Endothelial cell of umbilical vein (primary cell): ENCODE measurements at regions not wholly inside any gene's neighbourhood (a gene's known extent, or its start where the extent isn't known, plus 50 kb on each side); places are given as distances from the start of the nearest gene placed in this dataset.

ENCODE experiments used
- BruUV-seq: library from RNA; stranded (reverse); fragments of 400-500 nt; replicated peaks from 2 replicates; lab custom pipeline; 2021; lab: Mats Ljungman, UMichigan
- CTCF ChIA-PET: fragments of 300-600, 350-600 bp; sonication (Branson Sonifier 250); formaldehyde crosslinking; loops from one replicate; lab custom pipeline; 2021; ENCODE audit warnings: antibody characterized with exemption, inconsistent platforms; lab: Charles Lee
- POLR2A ChIA-PET: fragments of 300-600, 350-600 bp; sonication (Branson Sonifier 250); formaldehyde crosslinking; loops from one replicate; lab custom pipeline; 2021; ENCODE audit warnings: antibody characterized with exemption, inconsistent platforms; lab: Charles Lee
- DNase-seq: peaks from one replicate; pipeline ENCODE4 v3.0.0-alpha.2; 2011; ENCODE audit warnings: low read depth, low spot score
- FAIRE-seq: peaks from 2 replicates; lab custom pipeline; 2011; peaks lifted over from hg19 to GRCh38; lab: Jason Lieb, UNC
- H2AFZ ChIP-seq: 2 replicates; pipeline ENCODE4 v1.6.0; 2012; ENCODE audit warnings: low read depth, low read length, control low read depth, inconsistent platforms
- H3K27ac ChIP-seq: 2 replicates; pipeline ENCODE4 v1.5.1; 2011; ENCODE audit warnings: low read depth, mild to moderate bottlenecking, control low read depth, low read length, moderate library complexity; ENCODE audit not compliant: insufficient read depth
- H3K27me3 ChIP-seq, 2 experiments: 2 replicates each; pipeline versions ENCODE4 v1.6.0 to v1.6.1; 2011; ENCODE audit warnings: low read length in 2 of 2, mixed read lengths in 1 of 2; ENCODE audit not compliant: control insufficient read depth in 2 of 2, insufficient read depth in 2 of 2
- H3K36me3 ChIP-seq, 2 experiments: 2 replicates in 1 of 2; 3 replicates in 1 of 2; pipeline ENCODE4 v1.5.1; 2011; ENCODE audit warnings: low read length in 2 of 2, mild to moderate bottlenecking in 1 of 2, moderate library complexity in 1 of 2; ENCODE audit not compliant: control insufficient read depth in 2 of 2, insufficient read depth in 2 of 2; ENCODE audit errors: extremely low read depth in 1 of 2
- H3K4me1 ChIP-seq: 3 replicates; pipeline ENCODE4 v1.5.1; 2011; ENCODE audit warnings: mild to moderate bottlenecking, low read length; ENCODE audit not compliant: control insufficient read depth, insufficient read depth; ENCODE audit errors: extremely low read depth
- H3K4me2 ChIP-seq: 2 replicates; pipeline ENCODE4 v1.6.1; 2011; ENCODE audit warnings: low read length, control low read depth, mixed read lengths; ENCODE audit not compliant: insufficient read depth
- H3K4me3 ChIP-seq, 3 experiments: fragments of 200-600 bp in 1 of 3; sonication (generic), shearing (Covaris generic) in 1 of 3; replicated peaks in 1 of 3; 2 replicates each; pipeline ENCODE4 v1.5.1; 2011 to 2016; ENCODE audit warnings: control low read depth in 3 of 3, low read length in 3 of 3, mild to moderate bottlenecking in 2 of 3, inconsistent platforms in 1 of 3, low read depth in 1 of 3, moderate library complexity in 1 of 3; ENCODE audit not compliant: insufficient read depth in 1 of 3
- H3K79me2 ChIP-seq: 2 replicates; pipeline ENCODE4 v1.6.0; 2012; ENCODE audit warnings: low read length, inconsistent platforms; ENCODE audit not compliant: control insufficient read depth, insufficient read depth
- H3K9ac ChIP-seq: replicated peaks from 2 replicates; pipeline ENCODE3; 2011; ENCODE audit warnings: low read length, control low read depth; ENCODE audit not compliant: insufficient read depth; ENCODE audit errors: extremely low read depth
- H3K9me1 ChIP-seq: replicated peaks from 3 replicates; pipeline ENCODE4 v1.6.0; 2011; ENCODE audit warnings: mild to moderate bottlenecking, low read length; ENCODE audit not compliant: control insufficient read depth, insufficient read depth; ENCODE audit errors: extremely low read depth
- H3K9me3 ChIP-seq: replicated peaks from 2 replicates; pipeline ENCODE4 v1.5.1; 2012; ENCODE audit warnings: low read length, inconsistent platforms; ENCODE audit not compliant: control insufficient read depth, insufficient read depth
- H4K20me1 ChIP-seq: replicated peaks from 2 replicates; pipeline ENCODE3; 2011; ENCODE audit warnings: mild to moderate bottlenecking, low read length; ENCODE audit not compliant: control insufficient read depth, insufficient read depth; ENCODE audit errors: extremely low read depth
- EZH2 ChIP-seq: IDR thresholded peaks from 2 replicates; pipeline ENCODE4 v1.6.1; 2012; ENCODE audit warnings: borderline replicate concordance, low read depth, mild to moderate bottlenecking, moderate library complexity, low read length, inconsistent platforms; ENCODE audit not compliant: severe bottlenecking
- JUN ChIP-seq: IDR thresholded peaks from 2 replicates; pipeline ENCODE4 v1.6.1; 2011; ENCODE audit warnings: borderline replicate concordance, low read depth; ENCODE audit not compliant: insufficient read length, insufficient read depth
- MYC ChIP-seq: IDR thresholded peaks from one replicate; pipeline ENCODE4 v1.6.1; 2011; ENCODE audit warnings: mild to moderate bottlenecking, low read depth, low read length
- POLR2A ChIP-seq: IDR thresholded peaks from 2 replicates; pipeline ENCODE4 v1.6.1; 2012; ENCODE audit warnings: low read depth, mild to moderate bottlenecking, control low read depth, low read length
- POLR2AphosphoS5 ChIP-seq: IDR thresholded peaks from 2 replicates; pipeline ENCODE4 v1.6.1; 2012; ENCODE audit warnings: low read depth, mild to moderate bottlenecking, control low read depth, low read length, moderate library complexity; ENCODE audit not compliant: insufficient read depth
- dilution Hi-C: fragments of 300-500 bp; cut with MboI; formaldehyde crosslinking; loops from one replicate; pipeline ENCODE4 v1.15.0; 2019; ENCODE audit warnings: low sequenced_read_pairs; ENCODE audit not compliant: extremely low pct_ligation_motif_present
- intact Hi-C: fragments of 100-400 bp; cut with micrococcal nuclease; formaldehyde crosslinking; loops from one replicate; pipeline ENCODE4 v1.10.0; 2022
- TF ChIP-seq, protein P1 (sequence below), 2 donors: IDR thresholded peaks; 1 replicate in 1 of 2; 2 replicates in 1 of 2; pipeline ENCODE4 v1.5.1; 2011; ENCODE audit warnings: low read length in 2 of 2, mild to moderate bottlenecking in 2 of 2, moderate library complexity in 2 of 2, control low read depth in 1 of 2, inconsistent platforms in 1 of 2, low read depth in 1 of 2; ENCODE audit not compliant: insufficient read depth in 1 of 2; ENCODE audit errors: extremely low read depth in 1 of 2

DNA sequence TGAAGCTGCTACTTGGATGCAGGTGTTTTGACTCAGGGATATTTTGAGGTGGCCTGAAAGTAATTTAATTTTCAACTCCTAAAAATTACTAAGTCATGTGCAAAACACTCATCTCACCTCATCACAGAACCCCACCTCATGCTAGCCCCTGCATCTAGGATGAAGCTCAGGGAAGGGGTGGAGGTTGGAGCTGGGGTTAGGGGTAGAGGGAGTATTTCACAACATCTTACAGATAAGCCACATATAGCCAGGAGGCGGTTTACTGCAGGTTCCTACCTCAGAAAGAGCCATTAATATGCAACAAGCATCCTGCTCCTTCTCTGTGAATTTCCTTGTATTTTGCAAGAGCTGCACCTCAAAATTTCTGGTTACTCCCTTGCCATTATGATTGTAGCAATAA lies 70.5 kb upstream of the TSPAN5 start:
- peak overlapping the region; percentile 72 for H3K27ac ChIP-seq
- no TSS peak for BruUV-seq
- H4K20me1 ChIP-seq, result no peaks in the 10 kb centered on the region
- H3K9ac ChIP-seq, result peak overlapping the region; percentile 43
- no peaks in the 10 kb centered on the region for H3K27me3 ChIP-seq
- H3K79me2 ChIP-seq, result no peaks in the 10 kb centered on the region
- TF ChIP-seq JUN, result no peak
- TF ChIP-seq, protein P1, sequence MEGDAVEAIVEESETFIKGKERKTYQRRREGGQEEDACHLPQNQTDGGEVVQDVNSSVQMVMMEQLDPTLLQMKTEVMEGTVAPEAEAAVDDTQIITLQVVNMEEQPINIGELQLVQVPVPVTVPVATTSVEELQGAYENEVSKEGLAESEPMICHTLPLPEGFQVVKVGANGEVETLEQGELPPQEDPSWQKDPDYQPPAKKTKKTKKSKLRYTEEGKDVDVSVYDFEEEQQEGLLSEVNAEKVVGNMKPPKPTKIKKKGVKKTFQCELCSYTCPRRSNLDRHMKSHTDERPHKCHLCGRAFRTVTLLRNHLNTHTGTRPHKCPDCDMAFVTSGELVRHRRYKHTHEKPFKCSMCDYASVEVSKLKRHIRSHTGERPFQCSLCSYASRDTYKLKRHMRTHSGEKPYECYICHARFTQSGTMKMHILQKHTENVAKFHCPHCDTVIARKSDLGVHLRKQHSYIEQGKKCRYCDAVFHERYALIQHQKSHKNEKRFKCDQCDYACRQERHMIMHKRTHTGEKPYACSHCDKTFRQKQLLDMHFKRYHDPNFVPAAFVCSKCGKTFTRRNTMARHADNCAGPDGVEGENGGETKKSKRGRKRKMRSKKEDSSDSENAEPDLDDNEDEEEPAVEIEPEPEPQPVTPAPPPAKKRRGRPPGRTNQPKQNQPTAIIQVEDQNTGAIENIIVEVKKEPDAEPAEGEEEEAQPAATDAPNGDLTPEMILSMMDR (IDR thresholded peaks at IDR 0.05; ENCODE audit: extremely low read depth in 1 of 2, insufficient read depth in 1 of 2, low read depth in 1 of 2, low read length in 2 of 2), result no peak
- no peak for TF ChIP-seq POLR2A
- TF ChIP-seq MYC, result no peak
- TF ChIP-seq EZH2, result no peak
- no peak for TF ChIP-seq POLR2AphosphoS5
- POLR2A ChIA-PET, result interaction anchor here (0.5 kb wide), 1 partner anchor 200 kb away, joined by 3 read pairs; the partner anchor contains the start of gene EIF4E
- H2AFZ ChIP-seq, result no peak overlapping the region
- no peaks in the 10 kb centered on the region for H3K9me3 ChIP-seq
- dilution Hi-C loops (no loop called here), intact Hi-C loops (loop anchor here (1.0 to 2.0 kb wide), 8 partner anchors 17 to 586 kb away; partner anchors contain the start of genes EIF4E and STPG2)
- H3K4me1 ChIP-seq, result peaks cover 18% of the 10 kb centered on the region
- CTCF ChIA-PET, result interaction anchor here (0.8 to 3.6 kb wide), 15 partner anchors 15 to 327 kb away, joined by 3 to 27 read pairs (median 4); partner anchors contain the start of gene EIF4E
- no peak for DNase-seq
- no peak for FAIRE-seq
- no peaks in the 10 kb centered on the region for H3K9me1 ChIP-seq
- H3K36me3 ChIP-seq, result no peaks in the 10 kb centered on the region
- peak overlapping the region; percentile 83 for H3K4me2 ChIP-seq
- peak overlapping the region in 1 of 3 experiments; percentile 7 for H3K4me3 ChIP-seq
